ENCODE measurements at regions not wholly inside any gene's neighbourhood (a gene's known extent, or its start where the extent isn't known, plus 50 kb on each side); places are given as distances from the start of the nearest gene placed in this dataset.

GRCh38 chr2:156800781-156801361 is 364.7 kb downstream of the GPD2 start:
- TF ChIP-seq, protein P1, sequence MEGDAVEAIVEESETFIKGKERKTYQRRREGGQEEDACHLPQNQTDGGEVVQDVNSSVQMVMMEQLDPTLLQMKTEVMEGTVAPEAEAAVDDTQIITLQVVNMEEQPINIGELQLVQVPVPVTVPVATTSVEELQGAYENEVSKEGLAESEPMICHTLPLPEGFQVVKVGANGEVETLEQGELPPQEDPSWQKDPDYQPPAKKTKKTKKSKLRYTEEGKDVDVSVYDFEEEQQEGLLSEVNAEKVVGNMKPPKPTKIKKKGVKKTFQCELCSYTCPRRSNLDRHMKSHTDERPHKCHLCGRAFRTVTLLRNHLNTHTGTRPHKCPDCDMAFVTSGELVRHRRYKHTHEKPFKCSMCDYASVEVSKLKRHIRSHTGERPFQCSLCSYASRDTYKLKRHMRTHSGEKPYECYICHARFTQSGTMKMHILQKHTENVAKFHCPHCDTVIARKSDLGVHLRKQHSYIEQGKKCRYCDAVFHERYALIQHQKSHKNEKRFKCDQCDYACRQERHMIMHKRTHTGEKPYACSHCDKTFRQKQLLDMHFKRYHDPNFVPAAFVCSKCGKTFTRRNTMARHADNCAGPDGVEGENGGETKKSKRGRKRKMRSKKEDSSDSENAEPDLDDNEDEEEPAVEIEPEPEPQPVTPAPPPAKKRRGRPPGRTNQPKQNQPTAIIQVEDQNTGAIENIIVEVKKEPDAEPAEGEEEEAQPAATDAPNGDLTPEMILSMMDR (IDR thresholded peaks at IDR 0.05) = no peak
- no peak for TF ChIP-seq POLR2A (IDR thresholded peaks at IDR 0.05)

Data from uterus (tissue), 2 donors.